HCT116 (cell line): ENCODE measurements at regions not wholly inside any gene's neighbourhood (a gene's known extent, or its start where the extent isn't known, plus 50 kb on each side); places are given as distances from the start of the nearest gene placed in this dataset.

Source experiments
- CEBPB ChIP-seq: IDR thresholded peaks from 2 replicates; pipeline ENCODE4 v1.6.1; 2012; ENCODE audit warnings: low read depth
- CTCF ChIP-seq, 3 experiments: fragments of 200-600 bp in 1 of 3; sonication (generic) in 1 of 3; IDR thresholded peaks in 2 of 3; conservative IDR thresholded peaks in 1 of 3; 2 replicates each; pipeline ENCODE4 v1.5.1; 2012 to 2017; ENCODE audit warnings: low read depth in 2 of 3, low read length in 2 of 3, antibody characterized with exemption in 1 of 3, borderline replicate concordance in 1 of 3, control low read depth in 1 of 3, mild to moderate bottlenecking in 1 of 3, mixed read lengths in 1 of 3, mixed run types in 1 of 3, moderate library complexity in 1 of 3; ENCODE audit not compliant: insufficient read depth in 1 of 3
- EZH2 ChIP-seq: fragments of 200-600 bp; sonication (generic); IDR thresholded peaks from 2 replicates; pipeline ENCODE4 v1.6.1; 2017; ENCODE audit warnings: antibody characterized with exemption, mixed run types
- EZH2phosphoT487 ChIP-seq: fragments of 200-600 bp; IDR thresholded peaks from 2 replicates; pipeline ENCODE4 v1.6.1; 2018; ENCODE audit warnings: antibody characterized with exemption, borderline replicate concordance
- FOSL1 ChIP-seq: IDR thresholded peaks from 2 replicates; pipeline ENCODE4 v1.6.1; 2012; ENCODE audit warnings: low read depth
- JUND ChIP-seq: IDR thresholded peaks from 2 replicates; pipeline ENCODE4 v1.6.1; 2012
- POLR2A ChIP-seq: IDR thresholded peaks from 2 replicates; pipeline ENCODE4 v1.7.0; 2011; ENCODE audit warnings: borderline replicate concordance; ENCODE audit not compliant: insufficient read depth, insufficient read length; ENCODE audit errors: extremely low read depth
- RAD21 ChIP-seq: IDR thresholded peaks from 2 replicates; pipeline ENCODE4 v1.6.1; 2012; ENCODE audit warnings: low read depth, mild to moderate bottlenecking
- SIN3A ChIP-seq: IDR thresholded peaks from 2 replicates; pipeline ENCODE4 v1.6.1; 2012; ENCODE audit warnings: low read depth
- SP1 ChIP-seq: IDR thresholded peaks from 2 replicates; pipeline ENCODE4 v1.6.1; 2012; ENCODE audit warnings: low read depth
- YY1 ChIP-seq: IDR thresholded peaks from 2 replicates; pipeline ENCODE4 v1.6.1; 2011; ENCODE audit warnings: low read length, low read depth, moderate library complexity, mild to moderate bottlenecking; ENCODE audit not compliant: insufficient replicate concordance; ENCODE audit errors: extremely low read depth

GRCh38 chr15:95307115-95307514, 1023.4 kb upstream of the NR2F2 start:
- TF ChIP-seq CTCF (IDR thresholded peaks at IDR 0.05 in 2 of 3, conservative IDR thresholded peaks at IDR 0.05 in 1 of 3; ENCODE audit: borderline replicate concordance in 1 of 3, insufficient read depth in 1 of 3, low read depth in 2 of 3, low read length in 2 of 3) (no peak), FOSL1 (no peak), EZH2 (no peak), EZH2phosphoT487 (no peak), YY1 (no peak), SIN3A (no peak), JUND (no peak), RAD21 (no peak), CEBPB (no peak), POLR2A (no peak), SP1 (no peak)
